K562 (cell line): ENCODE measurements at regions not wholly inside any gene's neighbourhood (a gene's known extent, or its start where the extent isn't known, plus 50 kb on each side); places are given as distances from the start of the nearest gene placed in this dataset.

ENCODE experiments used
- ATAC-seq: fragments of 200-7000 bp; cut with Tn5 transposase; 3 replicates; pipeline ENCODE4 v1.9.1; 2020; ENCODE audit warnings: moderate library complexity
- BruUV-seq: library from RNA; stranded (reverse); fragments of 400-500 nt; replicated peaks from 2 replicates; lab custom pipeline; 2021; lab: Mats Ljungman, UMichigan
- CTCF ChIA-PET: fragments of 300-600 bp; formaldehyde crosslinking; extraction: SDS; loops from one replicate; lab custom pipeline; 2021; ENCODE audit warnings: low intra/inter-chr PET ratio; lab: Yijun Ruan, JAX
- POLR2A ChIA-PET: fragments of 300-600, 350-650 bp; sonication (Branson Sonifier 250); formaldehyde crosslinking; extraction: SDS; loops from one replicate; lab custom pipeline; 2021; ENCODE audit warnings: antibody characterized with exemption, inconsistent platforms; lab: Yijun Ruan, JAX
- DNase-seq, 4 experiments: peaks; one replicate each; pipeline versions ENCODE4 v3.0.0 to v3.0.0-alpha.2; 2011 to 2018; ENCODE audit warnings: low spot score in 3 of 4, mixed read lengths in 3 of 4; ENCODE audit errors: extremely low read depth in 1 of 4
- FAIRE-seq: peaks from 2 replicates; lab custom pipeline; 2011; peaks lifted over from hg19 to GRCh38; lab: Jason Lieb, UNC
- H2AFZ ChIP-seq: 2 replicates; pipeline ENCODE4 v1.6.0; 2011; ENCODE audit warnings: low read depth, low read length, control low read depth, inconsistent platforms
- H3K27ac ChIP-seq: fragments of 200-600 bp; 3 replicates; pipeline ENCODE4 v1.8.0; 2011; ENCODE audit warnings: low read depth, mild to moderate bottlenecking, control low read depth, inconsistent platforms, low read length, moderate library complexity, mixed read lengths; ENCODE audit errors: extremely low read depth
- H3K27me3 ChIP-seq, 2 experiments: fragments of 300-600 bp in 1 of 2; 2 replicates in 1 of 2; 3 replicates in 1 of 2; pipeline versions ENCODE4 v1.6.0 to v1.8.0; 2011; ENCODE audit warnings: inconsistent platforms in 2 of 2, low read length in 2 of 2, mild to moderate bottlenecking in 1 of 2, mixed read lengths in 1 of 2, moderate library complexity in 1 of 2; ENCODE audit not compliant: control insufficient read depth in 2 of 2, insufficient read depth in 2 of 2
- H3K36me3 ChIP-seq: fragments of 300-600 bp; 3 replicates; pipeline ENCODE4 v1.8.0; 2011; ENCODE audit warnings: mild to moderate bottlenecking, low read length, inconsistent platforms; ENCODE audit not compliant: control insufficient read depth, insufficient read depth
- H3K4me1 ChIP-seq, 2 experiments: fragments of 200-600 bp in 1 of 2; replicated peaks in 1 of 2; 2 replicates in 1 of 2; 3 replicates in 1 of 2; pipeline versions ENCODE4 v1.5.1 to v1.8.0; 2011; ENCODE audit warnings: inconsistent platforms in 2 of 2, low read length in 2 of 2, mild to moderate bottlenecking in 1 of 2, mixed read lengths in 1 of 2, moderate library complexity in 1 of 2; ENCODE audit not compliant: control insufficient read depth in 2 of 2, insufficient read depth in 2 of 2
- H3K4me2 ChIP-seq: 2 replicates; pipeline ENCODE4 v1.6.1; 2011; ENCODE audit warnings: low read length, control low read depth, inconsistent platforms, mixed read lengths; ENCODE audit not compliant: insufficient read depth
- H3K4me3 ChIP-seq: fragments of 200-600 bp; sonication (generic), shearing (Covaris generic); 2 replicates; pipeline ENCODE4 v1.5.1; 2016; ENCODE audit warnings: control low read depth, inconsistent platforms
- H3K79me2 ChIP-seq: fragments of 200-600 bp; 3 replicates; pipeline ENCODE4 v1.8.0; 2011; ENCODE audit warnings: low read length, inconsistent platforms; ENCODE audit not compliant: control insufficient read depth, insufficient read depth
- H3K9ac ChIP-seq, 2 experiments: 2 replicates each; pipeline versions ENCODE4 v1.6.0 to v1.6.1; 2011; ENCODE audit warnings: low read depth in 2 of 2, low read length in 2 of 2, control low read depth in 1 of 2, inconsistent platforms in 1 of 2, mild to moderate bottlenecking in 1 of 2, mixed read lengths in 1 of 2; ENCODE audit not compliant: insufficient read depth in 1 of 2
- H3K9me1 ChIP-seq: one replicate; pipeline ENCODE4 v1.6.0; 2011; ENCODE audit warnings: inconsistent platforms, mild to moderate bottlenecking, low read length, moderate library complexity; ENCODE audit not compliant: control insufficient read depth, insufficient read depth
- H3K9me3 ChIP-seq: replicated peaks from 2 replicates; pipeline ENCODE4 v1.5.1; 2011; ENCODE audit warnings: low read depth, low read length, inconsistent platforms; ENCODE audit not compliant: control insufficient read depth, insufficient read depth
- H4K20me1 ChIP-seq: replicated peaks from 2 replicates; pipeline ENCODE4 v1.6.1; 2011; ENCODE audit warnings: low read length, inconsistent platforms, mixed read lengths; ENCODE audit not compliant: control insufficient read depth, insufficient read depth
- ILK ChIP-seq: fragments of 450-650 bp; IDR thresholded peaks from 2 replicates; pipeline ENCODE4 v1.6.1; 2016; ENCODE audit warnings: missing genetic modification characterization, low read depth, mild to moderate bottlenecking, missing compliant biosample characterization, moderate library complexity, borderline replicate concordance
- KAT8 ChIP-seq: fragments of 450-650 bp; IDR thresholded peaks from 2 replicates; pipeline ENCODE4 v1.6.1; 2016; ENCODE audit warnings: low read depth, mild to moderate bottlenecking
- KDM5B ChIP-seq: fragments of 200-600 bp; sonication (generic); IDR thresholded peaks from 2 replicates; pipeline ENCODE4 v1.6.1; 2012; ENCODE audit warnings: low read depth, mild to moderate bottlenecking, moderate library complexity, low read length, control low read depth, inconsistent platforms; ENCODE audit not compliant: insufficient replicate concordance
- MEF2A ChIP-seq: IDR thresholded peaks from 2 replicates; pipeline ENCODE4 v1.6.1; 2011; ENCODE audit warnings: low read depth, mild to moderate bottlenecking, low read length, moderate library complexity; ENCODE audit not compliant: control insufficient read depth
- MIER1 ChIP-seq: fragments of 450-650 bp; IDR thresholded peaks from 2 replicates; pipeline ENCODE4 v1.6.1; 2016; ENCODE audit warnings: antibody characterized with exemption, mild to moderate bottlenecking, low read depth
- NFE2 ChIP-seq: IDR thresholded peaks from 2 replicates; pipeline ENCODE4 v1.6.1; 2014; ENCODE audit warnings: antibody characterized with exemption, low read depth
- PTBP1 ChIP-seq: fragments of 200-400 bp; formaldehyde crosslinking; IDR thresholded peaks from 2 replicates; pipeline ENCODE4 v1.6.1; 2017; ENCODE audit warnings: low read depth, low read length
- SMC3 ChIP-seq: conservative IDR thresholded peaks from 2 replicates; pipeline ENCODE4 v1.6.1; 2011; ENCODE audit warnings: low read depth, low read length, improper control_type of control experiment; ENCODE audit not compliant: insufficient read depth
- ZNF668 ChIP-seq: fragments of 250-450 bp; sonication (Bioruptor Pico); IDR thresholded peaks from 2 replicates; pipeline ENCODE4 v1.8.0; 2022; ENCODE audit warnings: mild to moderate bottlenecking, inconsistent platforms
- ZNF699 ChIP-seq: fragments of 250-450 bp; sonication (Bioruptor Pico); IDR thresholded peaks from 2 replicates; pipeline ENCODE4 v1.8.0; 2021; ENCODE audit warnings: mild to moderate bottlenecking, moderate library complexity; ENCODE audit not compliant: insufficient replicate concordance
- WGBS: fragments of 100-300 bp; shearing (Covaris generic); methylation state at CpG from one replicate; pipeline ENCODE4 v1.1.6; 2016; ENCODE audit warnings: low coverage, mixed read lengths; ENCODE audit not compliant: insufficient coverage; ENCODE audit errors: missing lambda C conversion rate; 5-methylcytosine and 5-hydroxymethylcytosine counted together
- in situ Hi-C: fragments of 300-500 bp; cut with MboI; formaldehyde crosslinking; loops from 4 replicates; pipeline ENCODE4 v1.15.0; 2018; ENCODE audit warnings: inconsistent platforms, mixed read lengths
- intact Hi-C: fragments of 100-400 bp; cut with micrococcal nuclease; formaldehyde crosslinking; loops from 2 replicates; pipeline ENCODE4 v1.14.2; 2022
- TF ChIP-seq, protein P1 (sequence below): sonication (generic); formaldehyde crosslinking; IDR thresholded peaks from 2 replicates; pipeline ENCODE4 v1.8.0; 2022; ENCODE audit warnings: mild to moderate bottlenecking, missing genetic modification reagents
- TF ChIP-seq, protein P2 (sequence below): fragments of 450-650 bp; IDR thresholded peaks from one replicate; pipeline ENCODE4 v1.6.1; 2018; ENCODE audit warnings: mild to moderate bottlenecking, moderate library complexity; ENCODE audit not compliant: partially characterized antibody

GRCh38 chr10:105534086-105534485 lies 893.0 kb downstream of the SORCS3 start (continued):
- TF ChIP-seq ZNF668: no peak
- TF ChIP-seq, protein P1, sequence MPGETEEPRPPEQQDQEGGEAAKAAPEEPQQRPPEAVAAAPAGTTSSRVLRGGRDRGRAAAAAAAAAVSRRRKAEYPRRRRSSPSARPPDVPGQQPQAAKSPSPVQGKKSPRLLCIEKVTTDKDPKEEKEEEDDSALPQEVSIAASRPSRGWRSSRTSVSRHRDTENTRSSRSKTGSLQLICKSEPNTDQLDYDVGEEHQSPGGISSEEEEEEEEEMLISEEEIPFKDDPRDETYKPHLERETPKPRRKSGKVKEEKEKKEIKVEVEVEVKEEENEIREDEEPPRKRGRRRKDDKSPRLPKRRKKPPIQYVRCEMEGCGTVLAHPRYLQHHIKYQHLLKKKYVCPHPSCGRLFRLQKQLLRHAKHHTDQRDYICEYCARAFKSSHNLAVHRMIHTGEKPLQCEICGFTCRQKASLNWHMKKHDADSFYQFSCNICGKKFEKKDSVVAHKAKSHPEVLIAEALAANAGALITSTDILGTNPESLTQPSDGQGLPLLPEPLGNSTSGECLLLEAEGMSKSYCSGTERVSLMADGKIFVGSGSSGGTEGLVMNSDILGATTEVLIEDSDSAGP (CRISPR knock-in tag): no peak
- no peak for TF ChIP-seq MIER1

GRCh38 chr10:105516511-105516910 lies 875.4 kb downstream of the SORCS3 start:
- Histone ChIP-seq H3K9me1 (no peaks in the 10 kb centered on the region), H3K4me1 (no peaks in the 10 kb centered on the region), H3K36me3 (no peaks in the 10 kb centered on the region), H3K9ac (no peak overlapping the region), H3K27ac (no peak overlapping the region), H3K9me3 (no peaks in the 10 kb centered on the region), H3K4me2 (no peak overlapping the region), H2AFZ (no peak overlapping the region), H3K79me2 (no peaks in the 10 kb centered on the region), H4K20me1 (no peaks in the 10 kb centered on the region), H3K27me3 (no peaks in the 10 kb centered on the region), H3K4me3 (no peak overlapping the region)
- POLR2A ChIA-PET: no interaction called here
- TF ChIP-seq SMC3: no peak
- TF ChIP-seq PTBP1: no peak
- TF ChIP-seq, protein P2, sequence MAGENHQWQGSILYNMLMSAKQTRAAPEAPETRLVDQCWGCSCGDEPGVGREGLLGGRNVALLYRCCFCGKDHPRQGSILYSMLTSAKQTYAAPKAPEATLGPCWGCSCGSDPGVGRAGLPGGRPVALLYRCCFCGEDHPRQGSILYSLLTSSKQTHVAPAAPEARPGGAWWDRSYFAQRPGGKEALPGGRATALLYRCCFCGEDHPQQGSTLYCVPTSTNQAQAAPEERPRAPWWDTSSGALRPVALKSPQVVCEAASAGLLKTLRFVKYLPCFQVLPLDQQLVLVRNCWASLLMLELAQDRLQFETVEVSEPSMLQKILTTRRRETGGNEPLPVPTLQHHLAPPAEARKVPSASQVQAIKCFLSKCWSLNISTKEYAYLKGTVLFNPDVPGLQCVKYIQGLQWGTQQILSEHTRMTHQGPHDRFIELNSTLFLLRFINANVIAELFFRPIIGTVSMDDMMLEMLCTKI: no peak
- no peak for TF ChIP-seq MEF2A
- TF ChIP-seq NFE2: no peak
- TF ChIP-seq KDM5B: no peak
- TF ChIP-seq ZNF699 (CRISPR knock-in tag): no peak
- TF ChIP-seq KAT8: no peak
- TF ChIP-seq ILK (tag): no peak
- intact Hi-C loops: no loop called here
- FAIRE-seq: no peak
- no peak for ATAC-seq
- 0% methylated on average over 2 of the region's 2 CpGs for WGBS
- BruUV-seq: no TSS peak
- CTCF ChIA-PET: no interaction called here
- in situ Hi-C loops: no loop called here
- DNase-seq: no peak
